ENCODE measurements at regions not wholly inside any gene's neighbourhood (a gene's known extent, or its start where the extent isn't known, plus 50 kb on each side); places are given as distances from the start of the nearest gene placed in this dataset.

- Mint-ChIP-seq H3K27me3 (ENCODE audit: low read depth) (no peaks in the 10 kb centered on the region), H3K4me3 (no peak overlapping the region), H3K9me3 (ENCODE audit: insufficient read depth) (no peaks in the 10 kb centered on the region), H3K27ac (no peak overlapping the region), H3K4me1 (ENCODE audit: low read depth) (no peaks in the 10 kb centered on the region), H3K36me3 (ENCODE audit: low read depth) (no peaks in the 10 kb centered on the region)
- DNase-seq (no peak), ATAC-seq (no peak)
- ChIA-PET POLR2A (no interaction called here), CTCF (no interaction called here)
Measured at GRCh38 chr13:72072261-72072660, 205.3 kb upstream of the DACH1 start.

- Mint-ChIP-seq H3K4me3 (no peak overlapping the region), H3K27ac (no peak overlapping the region), H3K4me1 (ENCODE audit: low read depth) (no peaks in the 10 kb centered on the region), H3K36me3 (ENCODE audit: low read depth) (no peaks in the 10 kb centered on the region), H3K27me3 (ENCODE audit: low read depth) (no peaks in the 10 kb centered on the region), H3K9me3 (ENCODE audit: insufficient read depth) (no peaks in the 10 kb centered on the region)
- CTCF ChIA-PET = interaction anchor here (0.5 kb wide), 1 partner anchor 47 kb away, joined by 3 read pairs; no protein-coding TSS in a partner anchor
- DNase-seq (no peak), ATAC-seq (no peak)
- POLR2A ChIA-PET = no interaction called here
Measured at GRCh38 chr13:72071713-72072112, 204.7 kb upstream of the DACH1 start.

GRCh38 chr13:72062566-72062965 is 195.6 kb upstream of the DACH1 start:
- Mint-ChIP-seq H3K27ac (no peak overlapping the region), H3K27me3 (ENCODE audit: low read depth) (no peaks in the 10 kb centered on the region), H3K9me3 (ENCODE audit: insufficient read depth) (peaks cover 22% of the 10 kb centered on the region), H3K36me3 (ENCODE audit: low read depth) (no peaks in the 10 kb centered on the region), H3K4me3 (no peak overlapping the region), H3K4me1 (ENCODE audit: low read depth) (no peaks in the 10 kb centered on the region)
- CTCF ChIA-PET = no interaction called here
- POLR2A ChIA-PET = no interaction called here
- DNase-seq (no peak), ATAC-seq (no peak)

GRCh38 chr13:72061613-72062012 is 194.6 kb upstream of the DACH1 start:
- H3K27ac Mint-ChIP-seq = no peak overlapping the region
- H3K4me3 Mint-ChIP-seq = no peak overlapping the region
- H3K9me3 Mint-ChIP-seq (ENCODE audit: insufficient read depth) = peaks cover 22% of the 10 kb centered on the region
- ChIA-PET POLR2A (no interaction called here), CTCF (no interaction called here)
- H3K27me3 Mint-ChIP-seq (ENCODE audit: low read depth) = no peaks in the 10 kb centered on the region
- H3K4me1 Mint-ChIP-seq (ENCODE audit: low read depth) = no peaks in the 10 kb centered on the region
- DNase-seq (no peak), ATAC-seq (no peak)
- no peaks in the 10 kb centered on the region for H3K36me3 Mint-ChIP-seq (ENCODE audit: low read depth)

- no peak overlapping the region for H3K27ac Mint-ChIP-seq
- H3K4me1 Mint-ChIP-seq (ENCODE audit: low read depth) = no peaks in the 10 kb centered on the region
- H3K27me3 Mint-ChIP-seq (ENCODE audit: low read depth) = no peaks in the 10 kb centered on the region
- ChIA-PET POLR2A (no interaction called here), CTCF (no interaction called here)
- DNase-seq (no peak), ATAC-seq (no peak)
- H3K9me3 Mint-ChIP-seq (ENCODE audit: insufficient read depth) = peaks cover 2% of the 10 kb centered on the region
- no peak overlapping the region for H3K4me3 Mint-ChIP-seq
- no peaks in the 10 kb centered on the region for H3K36me3 Mint-ChIP-seq (ENCODE audit: low read depth)
Measured at GRCh38 chr13:72050251-72050650, 183.2 kb upstream of the DACH1 start.

- Mint-ChIP-seq H3K27me3 (ENCODE audit: low read depth) (no peaks in the 10 kb centered on the region), H3K9me3 (ENCODE audit: insufficient read depth) (peaks cover 20% of the 10 kb centered on the region), H3K36me3 (ENCODE audit: low read depth) (no peaks in the 10 kb centered on the region), H3K4me3 (no peak overlapping the region), H3K27ac (no peak overlapping the region), H3K4me1 (ENCODE audit: low read depth) (no peaks in the 10 kb centered on the region)
- CTCF ChIA-PET = no interaction called here
- POLR2A ChIA-PET = no interaction called here
- DNase-seq = no peak
- no peak for ATAC-seq
Measured at GRCh38 chr13:72043366-72043765, 176.4 kb upstream of the DACH1 start.

- Mint-ChIP-seq H3K4me3 (no peak overlapping the region), H3K27ac (no peak overlapping the region), H3K27me3 (ENCODE audit: low read depth) (no peaks in the 10 kb centered on the region), H3K36me3 (ENCODE audit: low read depth) (no peaks in the 10 kb centered on the region), H3K4me1 (ENCODE audit: low read depth) (no peaks in the 10 kb centered on the region), H3K9me3 (ENCODE audit: insufficient read depth) (peaks cover 28% of the 10 kb centered on the region)
- no peak for DNase-seq
- no peak for ATAC-seq
- POLR2A ChIA-PET = no interaction called here
- CTCF ChIA-PET = no interaction called here
Measured at GRCh38 chr13:72041165-72041564, 174.2 kb upstream of the DACH1 start.

- no peak overlapping the region for H3K27ac Mint-ChIP-seq
- no peaks in the 10 kb centered on the region for H3K27me3 Mint-ChIP-seq (ENCODE audit: low read depth)
- no peaks in the 10 kb centered on the region for H3K4me1 Mint-ChIP-seq (ENCODE audit: low read depth)
- peaks cover 17% of the 10 kb centered on the region for H3K9me3 Mint-ChIP-seq (ENCODE audit: insufficient read depth)
- POLR2A ChIA-PET = no interaction called here
- H3K4me3 Mint-ChIP-seq = no peak overlapping the region
- no peak for ATAC-seq
- no peak for DNase-seq
- CTCF ChIA-PET = no interaction called here
- no peaks in the 10 kb centered on the region for H3K36me3 Mint-ChIP-seq (ENCODE audit: low read depth)
Measured at GRCh38 chr13:72039126-72039525, 172.1 kb upstream of the DACH1 start.

GRCh38 chr13:72029981-72030380 is 163.0 kb upstream of the DACH1 start:
- ChIA-PET POLR2A (no interaction called here), CTCF (no interaction called here)
- no peaks in the 10 kb centered on the region for H3K27me3 Mint-ChIP-seq (ENCODE audit: low read depth)
- H3K4me1 Mint-ChIP-seq (ENCODE audit: low read depth) = no peaks in the 10 kb centered on the region
- no peak for ATAC-seq
- H3K36me3 Mint-ChIP-seq (ENCODE audit: low read depth) = no peaks in the 10 kb centered on the region
- H3K4me3 Mint-ChIP-seq = no peak overlapping the region
- H3K9me3 Mint-ChIP-seq (ENCODE audit: insufficient read depth) = peaks cover 13% of the 10 kb centered on the region
- no peak overlapping the region for H3K27ac Mint-ChIP-seq
- no peak for DNase-seq

GRCh38 chr13:72025836-72026235 is 158.8 kb upstream of the DACH1 start:
- Mint-ChIP-seq H3K4me1 (ENCODE audit: low read depth) (no peaks in the 10 kb centered on the region), H3K36me3 (ENCODE audit: low read depth) (no peaks in the 10 kb centered on the region), H3K9me3 (ENCODE audit: insufficient read depth) (peaks cover 18% of the 10 kb centered on the region), H3K4me3 (no peak overlapping the region), H3K27ac (no peak overlapping the region), H3K27me3 (ENCODE audit: low read depth) (no peaks in the 10 kb centered on the region)
- no peak for ATAC-seq
- POLR2A ChIA-PET = no interaction called here
- CTCF ChIA-PET = no interaction called here
- DNase-seq = no peak

GRCh38 chr13:72023895-72024294 is 156.9 kb upstream of the DACH1 start:
- ATAC-seq = no peak
- H3K4me3 Mint-ChIP-seq = no peak overlapping the region
- peaks cover 10% of the 10 kb centered on the region for H3K9me3 Mint-ChIP-seq (ENCODE audit: insufficient read depth)
- ChIA-PET CTCF (no interaction called here), POLR2A (no interaction called here)
- no peak overlapping the region for H3K27ac Mint-ChIP-seq
- H3K4me1 Mint-ChIP-seq (ENCODE audit: low read depth) = no peaks in the 10 kb centered on the region
- no peaks in the 10 kb centered on the region for H3K27me3 Mint-ChIP-seq (ENCODE audit: low read depth)
- no peaks in the 10 kb centered on the region for H3K36me3 Mint-ChIP-seq (ENCODE audit: low read depth)
- DNase-seq = no peak

- CTCF ChIA-PET = no interaction called here
- Mint-ChIP-seq H3K9me3 (ENCODE audit: insufficient read depth) (no peaks in the 10 kb centered on the region), H3K27me3 (ENCODE audit: low read depth) (no peaks in the 10 kb centered on the region), H3K4me1 (ENCODE audit: low read depth) (no peaks in the 10 kb centered on the region), H3K4me3 (no peak overlapping the region), H3K36me3 (ENCODE audit: low read depth) (no peaks in the 10 kb centered on the region), H3K27ac (no peak overlapping the region)
- DNase-seq (no peak), ATAC-seq (no peak)
- POLR2A ChIA-PET = no interaction called here
Measured at GRCh38 chr13:72005455-72005854, 138.5 kb upstream of the DACH1 start.

GRCh38 chr13:72004784-72005374 is 137.9 kb upstream of the DACH1 start:
- Mint-ChIP-seq H3K27ac (no peak overlapping the region), H3K36me3 (ENCODE audit: low read depth) (no peaks in the 10 kb centered on the region)
- no peak for ATAC-seq

More at GRCh38 chr13:72004784-72005374, 137.9 kb upstream of the DACH1 start:
- DNase-seq = no peak
- CTCF ChIA-PET = no interaction called here
- Mint-ChIP-seq H3K4me1 (ENCODE audit: low read depth) (no peaks in the 10 kb centered on the region), H3K9me3 (ENCODE audit: insufficient read depth) (no peaks in the 10 kb centered on the region), H3K27me3 (ENCODE audit: low read depth) (no peaks in the 10 kb centered on the region), H3K4me3 (no peak overlapping the region)
- POLR2A ChIA-PET = no interaction called here
